T-cell (primary cell): ENCODE measurements at regions not wholly inside any gene's neighbourhood (a gene's known extent, or its start where the extent isn't known, plus 50 kb on each side); places are given as distances from the start of the nearest gene placed in this dataset.

Experiments used
- ATAC-seq, 4 experiments: fragments of 200-7000 bp in 3 of 4; fragments of 150-1000 bp in 1 of 4; cut with Tn5 transposase; replicated peaks in 1 of 4; 1 replicate in 3 of 4; 2 replicates in 1 of 4; pipeline ENCODE4 v1.10.0; 2021; ENCODE audit warnings: moderate library complexity in 3 of 4, mild to moderate bottlenecking in 2 of 4, moderate number of reproducible peaks in 1 of 4
- CTCF ChIA-PET, 2 donors: fragments of 300-600 bp; sonication (Branson Sonifier 250); formaldehyde crosslinking; loops; one replicate each; lab custom pipeline; 2022; ENCODE audit warnings: antibody characterized with exemption in 2 of 2; lab: Charles Lee
- POLR2A ChIA-PET, 2 donors: fragments of 300-600 bp; sonication (Branson Sonifier 250); formaldehyde crosslinking; loops; one replicate each; lab custom pipeline; 2022; ENCODE audit warnings: antibody characterized with exemption in 2 of 2; lab: Charles Lee
- DNase-seq, 35 experiments: peaks; one replicate each; pipeline versions ENCODE4 v3.0.0 to v3.0.0-alpha.2; 2013 to 2023
- H3K27ac ChIP-seq: one replicate; pipeline ENCODE4 v1.5.1; 2013; ENCODE audit warnings: low read length
- H3K27me3 ChIP-seq, 2 experiments: replicated peaks in 1 of 2; 1 replicate in 1 of 2; 2 replicates in 1 of 2; pipeline versions ENCODE4 v1.6.1 to v1.7.0; 2013; ENCODE audit warnings: low read length in 1 of 2, mixed read lengths in 1 of 2; ENCODE audit not compliant: control insufficient read depth in 2 of 2, insufficient read depth in 2 of 2; ENCODE audit errors: extremely low read depth in 1 of 2
- H3K36me3 ChIP-seq, 2 donors: 1 replicate in 1 of 2; 2 replicates in 1 of 2; pipeline versions ENCODE4 v1.6.1 to v1.7.0; 2013; ENCODE audit warnings: low read length in 1 of 2; ENCODE audit not compliant: control insufficient read depth in 2 of 2, insufficient read depth in 1 of 2; ENCODE audit errors: extremely low read depth in 1 of 2
- H3K4me1 ChIP-seq, 2 experiments: 1 replicate in 1 of 2; 2 replicates in 1 of 2; pipeline versions ENCODE4 v1.6.1 to v1.7.0; 2013; ENCODE audit warnings: low read length in 2 of 2, mixed read lengths in 1 of 2; ENCODE audit not compliant: insufficient read depth in 2 of 2, control insufficient read depth in 1 of 2; ENCODE audit errors: extremely low read depth in 1 of 2
- H3K4me3 ChIP-seq, 2 donors: 1 replicate in 1 of 2; 2 replicates in 1 of 2; pipeline versions ENCODE4 v1.5.1 to v1.7.0; 2013; ENCODE audit warnings: mild to moderate bottlenecking in 2 of 2, low read length in 1 of 2, moderate library complexity in 1 of 2; ENCODE audit not compliant: control insufficient read depth in 1 of 2; ENCODE audit errors: extremely low read depth in 1 of 2
- H3K9me3 ChIP-seq: 2 replicates; pipeline ENCODE4 v1.7.0; 2013
- H3K27ac Mint-ChIP-seq, 2 donors: one replicate each; pipeline ENCODE4 v1.8.0; 2020 to 2021; ENCODE audit warnings: mild to moderate bottlenecking in 2 of 2, mixed read lengths in 2 of 2
- H3K27me3 Mint-ChIP-seq, 2 donors: one replicate each; pipeline ENCODE4 v1.8.0; 2021 to 2022; ENCODE audit warnings: mixed read lengths in 2 of 2
- H3K36me3 Mint-ChIP-seq: one replicate; pipeline ENCODE4 v1.8.0; 2021; ENCODE audit warnings: mixed read lengths
- H3K4me1 Mint-ChIP-seq, 3 donors: one replicate each; pipeline ENCODE4 v1.8.0; 2020 to 2022; ENCODE audit warnings: mixed read lengths in 3 of 3, mild to moderate bottlenecking in 1 of 3
- H3K4me3 Mint-ChIP-seq, 3 donors: one replicate each; pipeline ENCODE4 v1.8.0; 2020 to 2022; ENCODE audit warnings: mild to moderate bottlenecking in 3 of 3, mixed read lengths in 3 of 3, moderate library complexity in 3 of 3
- H3K9me3 Mint-ChIP-seq, 3 donors: one replicate each; pipeline ENCODE4 v1.8.0; 2020 to 2022; ENCODE audit warnings: mixed read lengths in 3 of 3
- WGBS: methylation state at CpG from one replicate; pipeline ENCODE4 v1.1.5; 2013; ENCODE audit warnings: missing lambda C conversion rate; ENCODE audit not compliant: insufficient coverage; 5-methylcytosine and 5-hydroxymethylcytosine counted together

DNA sequence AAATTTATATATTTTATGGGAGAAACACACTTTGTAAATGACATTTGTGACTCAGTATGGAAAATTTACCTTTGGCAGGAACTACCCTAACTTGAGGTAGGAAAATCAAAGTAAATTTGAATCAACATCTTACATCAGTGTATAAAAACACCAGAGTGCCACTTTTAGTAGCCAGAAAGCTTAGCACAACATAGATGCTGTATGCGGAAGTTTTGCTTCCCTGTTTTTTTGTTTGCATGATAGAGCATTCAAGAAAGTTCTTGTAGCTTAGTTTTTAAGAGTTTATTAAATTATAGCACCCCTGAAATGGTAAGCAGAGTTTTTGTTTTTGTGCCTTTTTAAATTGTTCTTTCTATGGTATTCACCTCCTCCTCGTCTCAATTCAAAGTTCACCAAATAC lies 120.8 kb upstream of the RAP2B start:
- ChIA-PET CTCF (interaction anchor here (0.6 to 2.4 kb wide), 15 partner anchors 12 to 1854 kb away, joined by 3 to 11 read pairs (median 4); no protein-coding TSS in a partner anchor), POLR2A (interaction anchor here (0.6 to 0.7 kb wide), 4 partner anchors 46 to 794 kb away, joined by 4 to 8 read pairs (median 6); no protein-coding TSS in a partner anchor)
- no peaks in the 10 kb centered on the region for H3K9me3 Mint-ChIP-seq
- DNase-seq (no peak), ATAC-seq (no peak)
- Histone ChIP-seq H3K36me3 (no peaks in the 10 kb centered on the region), H3K9me3 (no peaks in the 10 kb centered on the region), H3K27ac (no peak overlapping the region), H3K4me1 (no peaks in the 10 kb centered on the region), H3K4me3 (no peak overlapping the region), H3K27me3 (no peaks in the 10 kb centered on the region)
- H3K27ac Mint-ChIP-seq, result no peak overlapping the region
- no peak overlapping the region for H3K4me3 Mint-ChIP-seq
- peaks cover 3% of the 10 kb centered on the region in 2 donors for H3K27me3 Mint-ChIP-seq
- no peaks in the 10 kb centered on the region for H3K36me3 Mint-ChIP-seq
- H3K4me1 Mint-ChIP-seq, result peaks cover 0 to 5% (median 3%) of the 10 kb centered on the region in 3 donors
- WGBS, result no CpG with 5 or more reads among the region's 2 CpGs

DNA sequence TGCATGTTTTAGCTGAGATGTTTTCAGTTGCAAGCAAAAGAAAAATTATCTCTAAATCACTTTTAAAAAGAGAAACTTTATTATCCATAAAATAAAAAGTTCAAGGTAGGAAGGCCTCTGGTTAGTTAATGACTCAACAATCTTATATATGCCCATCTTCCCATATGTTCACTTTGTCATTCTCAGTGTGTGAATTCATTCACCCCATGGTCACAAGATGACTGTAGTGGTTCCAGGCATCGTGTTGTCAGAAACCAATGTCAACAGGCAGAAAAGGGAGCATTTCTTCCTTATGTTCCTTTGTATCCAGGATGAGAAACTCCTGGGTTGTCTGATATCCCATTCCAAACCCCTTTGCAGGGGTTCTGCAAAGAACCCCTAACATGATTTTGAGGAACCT lies 119.9 kb upstream of the RAP2B start:
- Mint-ChIP-seq H3K27me3 (peaks cover 3% of the 10 kb centered on the region in 2 donors), H3K4me3 (no peak overlapping the region), H3K9me3 (no peaks in the 10 kb centered on the region), H3K27ac (no peak overlapping the region), H3K4me1 (peaks cover 0 to 5% (median 3%) of the 10 kb centered on the region in 3 donors), H3K36me3 (no peaks in the 10 kb centered on the region)
- DNase-seq, result no peak
- Histone ChIP-seq H3K27ac (no peak overlapping the region), H3K4me1 (no peaks in the 10 kb centered on the region), H3K9me3 (no peaks in the 10 kb centered on the region), H3K4me3 (no peak overlapping the region), H3K27me3 (no peaks in the 10 kb centered on the region), H3K36me3 (no peaks in the 10 kb centered on the region)
- no peak for ATAC-seq
- POLR2A ChIA-PET, result interaction anchor here in 1 of 2 donors (0.7 kb wide), 1 partner anchor 119 kb away, joined by 3 read pairs; no protein-coding TSS in a partner anchor
- CTCF ChIA-PET, result interaction anchor here (0.7 to 2.4 kb wide), 9 partner anchors 12 to 1212 kb away, joined by 3 to 10 read pairs (median 5); no protein-coding TSS in a partner anchor
- WGBS, result 80% methylated on average over 1 of the region's 1 CpG

DNA sequence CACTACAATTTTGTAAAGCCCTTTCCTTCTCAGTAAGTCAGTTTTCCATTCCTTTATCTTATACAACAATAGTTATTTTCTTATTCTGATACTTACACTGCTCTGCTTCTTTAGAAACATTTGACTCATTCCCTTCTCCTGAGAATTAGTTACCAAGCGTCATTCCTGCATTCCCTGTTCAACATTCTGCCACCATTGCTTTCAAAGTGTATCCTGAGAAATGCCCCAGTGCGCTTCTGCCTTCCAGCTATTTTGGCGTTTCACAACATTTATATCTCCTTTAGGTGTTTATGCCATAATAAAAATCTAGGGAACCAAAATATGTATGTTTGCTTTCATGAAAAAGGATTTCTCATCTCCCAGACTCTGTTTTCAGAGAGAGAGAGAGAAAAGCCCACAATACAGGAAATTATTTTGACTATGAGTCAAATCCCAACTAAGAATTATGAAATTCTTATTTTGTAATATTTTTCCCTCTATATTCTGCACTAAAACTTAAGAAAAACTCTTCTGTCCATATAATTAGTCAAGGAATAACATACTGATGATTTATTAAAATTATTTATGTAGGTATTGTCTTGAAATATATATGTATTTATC lies 118.2 kb upstream of the RAP2B start:
- CTCF ChIA-PET, result interaction anchor here (0.5 to 2.4 kb wide), 30 partner anchors 7 to 1213 kb away, joined by 3 to 27 read pairs (median 4); no protein-coding TSS in a partner anchor
- Mint-ChIP-seq H3K36me3 (no peaks in the 10 kb centered on the region), H3K4me1 (peaks cover 0 to 5% (median 3%) of the 10 kb centered on the region in 3 donors), H3K9me3 (no peaks in the 10 kb centered on the region), H3K27me3 (peaks cover 0 to 3% of the 10 kb centered on the region in 2 donors), H3K4me3 (no peak overlapping the region), H3K27ac (no peak overlapping the region)
- WGBS, result 80% methylated on average over 1 of the region's 3 CpGs
- Histone ChIP-seq H3K36me3 (no peaks in the 10 kb centered on the region), H3K4me3 (no peak overlapping the region), H3K27me3 (no peaks in the 10 kb centered on the region), H3K27ac (no peak overlapping the region), H3K9me3 (no peaks in the 10 kb centered on the region), H3K4me1 (no peaks in the 10 kb centered on the region)
- POLR2A ChIA-PET, result no interaction called here
- ATAC-seq (no peak), DNase-seq (no peak)

DNA sequence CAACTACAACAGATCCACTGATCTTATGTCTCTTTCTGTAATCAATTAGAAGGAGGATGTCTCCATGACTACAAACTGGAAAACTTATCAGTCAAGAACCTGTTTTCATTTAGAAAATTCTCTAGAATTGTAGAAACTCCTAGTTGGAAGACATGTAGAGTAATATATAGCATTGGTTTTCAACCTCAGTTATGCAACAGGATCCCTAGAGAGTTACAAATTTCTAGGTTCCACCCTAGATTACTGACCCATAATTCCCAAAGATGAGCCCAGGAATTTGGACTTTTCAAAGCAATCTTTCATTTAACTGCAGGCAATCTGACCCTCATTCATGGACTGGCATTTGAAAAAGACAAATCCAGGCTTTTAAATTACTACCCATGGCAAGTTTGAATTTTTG lies 116.9 kb upstream of the RAP2B start:
- POLR2A ChIA-PET, result no interaction called here
- Mint-ChIP-seq H3K27me3 (peaks cover 0 to 3% of the 10 kb centered on the region in 2 donors), H3K36me3 (no peaks in the 10 kb centered on the region), H3K9me3 (no peaks in the 10 kb centered on the region), H3K27ac (no peak overlapping the region), H3K4me1 (peaks cover 0 to 5% (median 3%) of the 10 kb centered on the region in 3 donors), H3K4me3 (no peak overlapping the region)
- Histone ChIP-seq H3K4me1 (no peaks in the 10 kb centered on the region), H3K36me3 (no peaks in the 10 kb centered on the region), H3K9me3 (no peaks in the 10 kb centered on the region), H3K27me3 (no peaks in the 10 kb centered on the region), H3K27ac (no peak overlapping the region), H3K4me3 (no peak overlapping the region)
- DNase-seq, result no peak
- CTCF ChIA-PET, result interaction anchor here in 1 of 2 donors (1.0 kb wide), 1 partner anchor 15 kb away, joined by 3 read pairs; no protein-coding TSS in a partner anchor
- ATAC-seq, result no peak

DNA sequence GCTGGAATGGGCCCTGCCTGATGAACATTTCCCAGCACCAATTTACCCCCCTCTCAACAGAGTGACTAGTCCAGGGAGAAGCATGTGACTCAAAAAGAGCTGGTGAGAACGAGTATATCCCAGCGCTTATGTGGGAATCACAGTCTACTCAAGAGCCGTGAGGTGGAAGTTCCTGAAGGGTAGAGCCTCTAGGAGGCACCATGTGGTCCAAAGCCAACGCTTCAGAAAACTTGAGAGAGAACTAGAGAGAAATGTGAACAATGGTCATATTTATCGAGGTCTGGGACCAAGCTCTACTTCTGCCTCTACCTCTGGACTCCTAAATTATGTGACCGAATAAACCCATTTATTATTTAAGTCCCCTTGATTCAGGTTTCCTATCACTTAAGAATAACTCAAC lies 111.0 kb upstream of the RAP2B start:
- Histone ChIP-seq H3K27ac (no peak overlapping the region), H3K4me3 (no peak overlapping the region), H3K9me3 (no peaks in the 10 kb centered on the region), H3K4me1 (no peaks in the 10 kb centered on the region), H3K27me3 (no peaks in the 10 kb centered on the region), H3K36me3 (no peaks in the 10 kb centered on the region)
- H3K4me3 Mint-ChIP-seq, result no peak overlapping the region
- POLR2A ChIA-PET, result no interaction called here
- DNase-seq (no peak), ATAC-seq (no peak)
- no peak overlapping the region for H3K27ac Mint-ChIP-seq
- H3K4me1 Mint-ChIP-seq, result peaks cover 0 to 4% (median 0%) of the 10 kb centered on the region in 3 donors
- CTCF ChIA-PET, result interaction anchor here in 1 of 2 donors (0.6 to 0.8 kb wide), 2 partner anchors 8 to 664 kb away, joined by 3 to 4 read pairs; no protein-coding TSS in a partner anchor
- no peaks in the 10 kb centered on the region for H3K36me3 Mint-ChIP-seq
- no peaks in the 10 kb centered on the region for H3K9me3 Mint-ChIP-seq
- no peaks in the 10 kb centered on the region for H3K27me3 Mint-ChIP-seq
- 60% methylated on average over 1 of the region's 6 CpGs for WGBS

DNA sequence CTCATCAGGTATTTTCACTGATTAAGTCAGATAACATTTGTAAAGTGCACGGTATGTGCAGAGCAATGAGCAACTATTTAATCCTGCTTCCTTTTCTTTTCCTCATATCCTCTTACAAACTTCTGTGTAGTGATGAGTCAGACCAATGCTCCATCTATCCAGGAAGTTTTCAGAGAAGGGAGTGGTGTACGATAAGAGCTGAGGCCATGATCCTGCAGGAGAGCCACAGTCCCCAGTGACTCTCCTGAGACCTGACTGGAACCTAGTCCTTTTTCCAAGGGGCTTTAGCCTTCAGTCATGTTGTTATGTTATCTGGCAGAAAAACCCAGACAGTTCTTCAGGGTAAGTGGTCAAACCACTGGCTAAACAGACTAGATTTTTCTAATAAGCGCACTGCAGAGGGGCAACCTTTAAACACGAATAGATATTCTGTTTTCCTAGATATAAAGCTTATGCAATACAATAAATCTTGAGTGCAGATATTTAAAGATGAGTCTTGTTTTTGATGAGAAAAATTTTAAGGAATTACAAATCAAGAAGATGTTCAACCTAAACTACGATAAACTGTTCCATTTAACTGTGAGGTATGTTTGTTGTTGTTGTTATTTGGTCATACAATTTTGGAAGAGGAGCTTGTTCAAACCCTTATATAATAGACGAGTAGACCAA lies 110.5 kb upstream of the RAP2B start:
- 100% methylated on average over 1 of the region's 6 CpGs for WGBS
- Histone ChIP-seq H3K4me3 (no peak overlapping the region), H3K4me1 (no peaks in the 10 kb centered on the region), H3K9me3 (no peaks in the 10 kb centered on the region), H3K27ac (no peak overlapping the region), H3K27me3 (no peaks in the 10 kb centered on the region), H3K36me3 (no peaks in the 10 kb centered on the region)
- peaks cover 0 to 4% (median 0%) of the 10 kb centered on the region in 3 donors for H3K4me1 Mint-ChIP-seq
- ChIA-PET POLR2A (no interaction called here), CTCF (interaction anchor here (0.6 kb wide), 2 partner anchors 25 to 664 kb away, joined by 3 read pairs; no protein-coding TSS in a partner anchor)
- H3K27ac Mint-ChIP-seq, result no peak overlapping the region
- no peaks in the 10 kb centered on the region for H3K9me3 Mint-ChIP-seq
- no peak overlapping the region for H3K4me3 Mint-ChIP-seq
- DNase-seq (no peak), ATAC-seq (no peak)
- no peaks in the 10 kb centered on the region for H3K36me3 Mint-ChIP-seq
- no peaks in the 10 kb centered on the region for H3K27me3 Mint-ChIP-seq
